Kidney (tissue), 13 donors: ENCODE measurements at regions not wholly inside any gene's neighbourhood (a gene's known extent, or its start where the extent isn't known, plus 50 kb on each side); places are given as distances from the start of the nearest gene placed in this dataset.

Experiments used
- DNase-seq, 5 donors: peaks; one replicate each; pipeline ENCODE4 v3.0.0-alpha.2; 2013 to 2020
- FAIRE-seq: peaks from 2 replicates; lab custom pipeline; 2012; peaks lifted over from hg19 to GRCh38; lab: Jason Lieb, UNC
- H3K27ac ChIP-seq, 2 donors: one replicate each; pipeline ENCODE4 v1.7.0; 2013; ENCODE audit warnings: low read depth in 2 of 2, low read length in 2 of 2, inconsistent platforms in 1 of 2
- H3K27me3 ChIP-seq: one replicate; pipeline ENCODE4 v1.7.1; 2013; ENCODE audit warnings: low read length, inconsistent platforms; ENCODE audit not compliant: control insufficient read depth, insufficient read depth
- H3K36me3 ChIP-seq, 3 donors: one replicate each; pipeline versions ENCODE4 v1.7.0 to v1.7.1; 2013; ENCODE audit warnings: low read length in 3 of 3, control low read depth in 1 of 3, inconsistent platforms in 1 of 3; ENCODE audit not compliant: insufficient read depth in 3 of 3, control insufficient read depth in 2 of 3
- H3K4me1 ChIP-seq, 3 donors: one replicate each; pipeline versions ENCODE4 v1.7.0 to v1.7.1; 2013; ENCODE audit warnings: low read length in 3 of 3, inconsistent platforms in 1 of 3, low read depth in 1 of 3; ENCODE audit not compliant: control insufficient read depth in 2 of 3, insufficient read depth in 2 of 3
- H3K4me3 ChIP-seq, 3 donors: one replicate each; pipeline versions ENCODE4 v1.7.0 to v1.8.1; 2013; ENCODE audit warnings: low read length in 3 of 3, control low read depth in 1 of 3, inconsistent platforms in 1 of 3
- H3K9ac ChIP-seq, 3 donors: one replicate each; pipeline versions ENCODE4 v1.7.0 to v1.7.1; 2013; ENCODE audit warnings: low read length in 3 of 3, control low read depth in 1 of 3, inconsistent platforms in 1 of 3
- H3K9me3 ChIP-seq, 3 donors: one replicate each; pipeline versions ENCODE4 v1.7.0 to v1.7.1; 2013; ENCODE audit warnings: low read length in 3 of 3, control low read depth in 1 of 3, inconsistent platforms in 1 of 3; ENCODE audit not compliant: control insufficient read depth in 2 of 3, insufficient read depth in 1 of 3
- intact Hi-C: fragments of 100-400 bp; cut with DNase I; formaldehyde crosslinking; loops from one replicate; pipeline ENCODE4 v1.11.1; 2022
- TF ChIP-seq, protein P1 (sequence below): IDR thresholded peaks from 3 replicates; pipeline ENCODE4 v1.5.1; 2012; ENCODE audit warnings: mild to moderate bottlenecking, moderate library complexity, borderline replicate concordance; ENCODE audit not compliant: insufficient read depth; ENCODE audit errors: extremely low read depth
- donor health status: control.
- donor health status: control.
- donor health status: control.
- donor health status: control.
- donor health status: control.
- donor health status: DM: yes; HTN: yes; CAD: no.
- donor health status: Normal renal cell carcinoma (clear cell type).

DNA sequence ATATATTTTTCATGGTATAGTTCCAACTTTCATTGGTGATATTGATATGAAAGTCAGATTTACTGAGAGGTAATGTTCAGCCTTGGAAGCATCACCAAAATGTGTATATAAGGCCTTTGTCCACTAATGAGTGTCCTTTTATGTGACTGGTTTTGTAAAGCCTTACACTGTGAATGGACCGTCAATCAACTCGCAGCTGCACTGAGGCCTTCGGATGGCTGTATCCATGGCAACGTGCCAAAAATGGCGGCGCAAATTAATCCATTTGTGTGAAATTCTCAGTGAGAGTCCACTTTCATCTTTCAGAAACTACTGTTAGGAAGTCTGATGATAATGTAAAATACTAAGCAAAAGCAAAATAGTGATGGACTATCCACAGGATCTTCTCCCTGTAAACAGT, 131.7 kb downstream of the SPCS3 start:
- Histone ChIP-seq H3K27ac (no peak overlapping the region), H3K4me1 (no peaks in the 10 kb centered on the region), H3K4me3 (no peak overlapping the region), H3K9ac (no peak overlapping the region), H3K9me3 (no peaks in the 10 kb centered on the region), H3K27me3 (no peaks in the 10 kb centered on the region), H3K36me3 (no peaks in the 10 kb centered on the region)
- FAIRE-seq (no peak), DNase-seq (no peak)
- intact Hi-C loops = no loop called here
- TF ChIP-seq, protein P1, sequence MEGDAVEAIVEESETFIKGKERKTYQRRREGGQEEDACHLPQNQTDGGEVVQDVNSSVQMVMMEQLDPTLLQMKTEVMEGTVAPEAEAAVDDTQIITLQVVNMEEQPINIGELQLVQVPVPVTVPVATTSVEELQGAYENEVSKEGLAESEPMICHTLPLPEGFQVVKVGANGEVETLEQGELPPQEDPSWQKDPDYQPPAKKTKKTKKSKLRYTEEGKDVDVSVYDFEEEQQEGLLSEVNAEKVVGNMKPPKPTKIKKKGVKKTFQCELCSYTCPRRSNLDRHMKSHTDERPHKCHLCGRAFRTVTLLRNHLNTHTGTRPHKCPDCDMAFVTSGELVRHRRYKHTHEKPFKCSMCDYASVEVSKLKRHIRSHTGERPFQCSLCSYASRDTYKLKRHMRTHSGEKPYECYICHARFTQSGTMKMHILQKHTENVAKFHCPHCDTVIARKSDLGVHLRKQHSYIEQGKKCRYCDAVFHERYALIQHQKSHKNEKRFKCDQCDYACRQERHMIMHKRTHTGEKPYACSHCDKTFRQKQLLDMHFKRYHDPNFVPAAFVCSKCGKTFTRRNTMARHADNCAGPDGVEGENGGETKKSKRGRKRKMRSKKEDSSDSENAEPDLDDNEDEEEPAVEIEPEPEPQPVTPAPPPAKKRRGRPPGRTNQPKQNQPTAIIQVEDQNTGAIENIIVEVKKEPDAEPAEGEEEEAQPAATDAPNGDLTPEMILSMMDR = no peak

DNA sequence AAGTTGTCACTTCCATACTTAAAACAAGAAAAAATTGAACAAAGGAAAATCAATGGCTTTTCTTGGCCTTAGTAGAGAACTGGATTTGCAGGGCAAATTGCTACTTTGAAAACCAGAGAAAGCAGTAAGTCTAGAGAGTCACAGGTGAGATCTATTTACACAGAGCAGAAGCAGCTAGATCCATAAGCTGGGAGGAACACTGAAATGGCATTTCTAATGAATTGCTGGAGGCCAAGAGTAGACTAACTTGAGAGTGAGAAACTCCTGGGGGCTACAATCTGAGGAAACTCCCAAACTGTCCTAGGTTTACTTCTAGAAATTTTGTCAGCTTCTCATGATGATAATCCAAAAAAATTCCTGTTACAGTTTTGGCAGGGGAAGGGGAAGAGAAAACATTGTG, 133.3 kb downstream of the SPCS3 start:
- intact Hi-C loops = no loop called here
- Histone ChIP-seq H3K9me3 (no peaks in the 10 kb centered on the region), H3K4me1 (no peaks in the 10 kb centered on the region), H3K36me3 (no peaks in the 10 kb centered on the region), H3K4me3 (no peak overlapping the region), H3K27me3 (no peaks in the 10 kb centered on the region), H3K9ac (no peak overlapping the region), H3K27ac (no peak overlapping the region)
- no peak for FAIRE-seq
- TF ChIP-seq, protein P1 = no peak
- DNase-seq = no peak

DNA sequence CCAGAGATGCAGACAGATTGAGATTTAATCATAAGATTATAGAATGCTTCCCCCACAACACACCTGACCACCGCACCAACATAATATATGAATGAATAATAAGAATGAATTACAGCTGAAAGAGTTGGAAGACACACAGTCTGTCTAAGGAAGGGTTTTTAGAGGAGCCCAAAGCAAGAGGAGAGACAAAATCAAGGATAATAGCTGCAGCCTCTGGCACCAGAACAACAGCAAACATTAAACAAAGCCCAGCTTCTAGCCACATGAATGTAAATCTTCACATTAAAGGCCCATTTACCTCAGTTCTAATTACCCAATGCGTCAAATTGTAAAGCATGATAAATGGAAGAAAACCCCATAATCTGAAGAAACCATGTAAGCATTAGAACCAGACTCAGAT, 133.9 kb downstream of the SPCS3 start:
- Histone ChIP-seq H3K9ac (no peak overlapping the region), H3K36me3 (no peaks in the 10 kb centered on the region), H3K9me3 (no peaks in the 10 kb centered on the region), H3K4me3 (no peak overlapping the region), H3K4me1 (no peaks in the 10 kb centered on the region), H3K27me3 (no peaks in the 10 kb centered on the region), H3K27ac (no peak overlapping the region)
- intact Hi-C loops = no loop called here
- FAIRE-seq (no peak), DNase-seq (no peak)
- TF ChIP-seq, protein P1 = no peak

DNA sequence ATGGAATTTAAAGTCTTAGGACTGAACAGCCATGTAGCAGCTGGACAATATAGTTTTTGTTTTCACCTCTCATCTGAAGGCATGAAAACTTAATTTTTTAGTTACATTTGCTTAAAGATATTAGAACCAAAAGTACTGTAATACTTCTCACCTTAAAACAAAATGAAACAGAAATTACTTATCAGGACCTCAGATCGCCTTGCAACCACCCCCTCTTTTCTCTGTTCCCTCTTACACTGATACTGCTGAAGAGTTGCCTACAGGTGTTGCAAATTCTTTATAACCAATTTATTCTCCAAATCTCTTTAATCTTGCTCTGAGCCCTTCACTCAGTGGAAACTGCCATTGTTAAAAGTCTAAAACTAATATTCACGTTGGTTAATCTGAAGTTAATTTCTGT, 145.0 kb downstream of the SPCS3 start:
- FAIRE-seq (no peak), DNase-seq (no peak)
- Histone ChIP-seq H3K4me3 (no peak overlapping the region), H3K9ac (no peak overlapping the region), H3K27me3 (no peaks in the 10 kb centered on the region), H3K9me3 (no peaks in the 10 kb centered on the region), H3K4me1 (no peaks in the 10 kb centered on the region), H3K27ac (no peak overlapping the region), H3K36me3 (no peaks in the 10 kb centered on the region)
- TF ChIP-seq, protein P1 = no peak
- intact Hi-C loops = no loop called here
